HCT116 (cell line): ENCODE measurements at regions not wholly inside any gene's neighbourhood (a gene's known extent, or its start where the extent isn't known, plus 50 kb on each side); places are given as distances from the start of the nearest gene placed in this dataset.

ENCODE experiments used
- ATAC-seq: fragments of 200-7000 bp; cut with Tn5 transposase; 2 replicates; pipeline ENCODE4 v1.9.1; 2020; ENCODE audit warnings: mild to moderate bottlenecking, moderate library complexity
- BruUV-seq: library from RNA; stranded (reverse); fragments of 400-500 nt; replicated peaks from 2 replicates; lab custom pipeline; 2021; lab: Mats Ljungman, UMichigan
- CTCF ChIA-PET: fragments of 300-600 bp; sonication (Branson Sonifier 250); formaldehyde crosslinking; loops from one replicate; lab custom pipeline; 2021; ENCODE audit warnings: antibody characterized with exemption; lab: Charles Lee
- POLR2A ChIA-PET: fragments of 300-600, 350-600 bp; sonication (Branson Sonifier 250); formaldehyde crosslinking; loops from one replicate; lab custom pipeline; 2021; ENCODE audit warnings: antibody characterized with exemption; lab: Charles Lee
- RAD21 ChIA-PET, 2 experiments: fragments of 300-600 bp; sonication (Branson Sonifier 250); formaldehyde crosslinking; loops; one replicate each; lab custom pipeline; 2023; ENCODE audit warnings: low total read pairs in 2 of 2; ENCODE audit not compliant: uncharacterized antibody in 2 of 2, unreplicated experiment in 2 of 2, low non-redundant PET in 1 of 2; lab: Charles Lee
- DNase-seq: peaks from one replicate; pipeline ENCODE4 v3.0.0-alpha.2; 2010; ENCODE audit warnings: low read depth, low spot score
- H2AFZ ChIP-seq: fragments of 200-600 bp; shearing (Covaris generic), sonication (generic); 2 replicates; pipeline ENCODE4 v1.6.1; 2017; ENCODE audit warnings: low read depth, mixed run types, mixed read lengths, antibody characterized with exemption, low read length; ENCODE audit not compliant: poor library complexity, severe bottlenecking
- H3K27ac ChIP-seq: 2 replicates; pipeline ENCODE4 v1.5.1; 2012; ENCODE audit warnings: low read depth, low read length
- H3K27me3 ChIP-seq: fragments of 200-600 bp; sonication (generic); 2 replicates; pipeline ENCODE4 v1.6.1; 2016; ENCODE audit warnings: mixed run types, low read length, mixed read lengths; ENCODE audit not compliant: insufficient read depth
- H3K36me3 ChIP-seq, 2 experiments: fragments of 200-500 bp in 1 of 2; fragments of 200-600 bp in 1 of 2; sonication (Bioruptor generic) in 1 of 2; sonication (generic) in 1 of 2; 2 replicates each; pipeline versions ENCODE4 v1.5.1 to v1.6.1; 2014 to 2016; ENCODE audit warnings: low read length in 2 of 2, inconsistent platforms in 1 of 2, mixed read lengths in 1 of 2, mixed run types in 1 of 2; ENCODE audit not compliant: insufficient read depth in 2 of 2, control insufficient read depth in 1 of 2
- H3K4me1 ChIP-seq, 2 experiments: fragments of 200-600 bp in 1 of 2; sonication (generic) in 1 of 2; 2 replicates each; pipeline versions ENCODE4 v1.5.1 to v1.6.1; 2012 to 2017; ENCODE audit warnings: low read length in 2 of 2, inconsistent platforms in 1 of 2, mild to moderate bottlenecking in 1 of 2, mixed read lengths in 1 of 2, mixed run types in 1 of 2, moderate library complexity in 1 of 2; ENCODE audit not compliant: insufficient read depth in 2 of 2, control insufficient read depth in 1 of 2
- H3K4me2 ChIP-seq: fragments of 200-600 bp; sonication (generic); 2 replicates; pipeline ENCODE4 v1.6.1; 2017; ENCODE audit warnings: mixed run types, low read length, mixed read lengths
- H3K4me3 ChIP-seq, 2 experiments: fragments of 200-600 bp in 1 of 2; sonication (generic) in 1 of 2; replicated peaks in 1 of 2; 2 replicates each; pipeline ENCODE4 v1.5.1; 2011 to 2016; ENCODE audit warnings: low read length in 2 of 2, control low read depth in 1 of 2, low read depth in 1 of 2, mild to moderate bottlenecking in 1 of 2, mixed read lengths in 1 of 2, mixed run types in 1 of 2
- H3K79me2 ChIP-seq: fragments of 200-600 bp; sonication (generic); 2 replicates; pipeline ENCODE4 v1.6.1; 2017; ENCODE audit warnings: mild to moderate bottlenecking, mixed run types, low read length, moderate library complexity, mixed read lengths; ENCODE audit not compliant: insufficient read depth
- H3K9ac ChIP-seq: fragments of 200-600 bp; sonication (generic); 2 replicates; pipeline ENCODE4 v1.6.1; 2016; ENCODE audit warnings: low read length, mixed read lengths
- H3K9me2 ChIP-seq: fragments of 200-600 bp; sonication (generic), shearing (Covaris generic); 2 replicates; pipeline ENCODE4 v1.6.1; 2017; ENCODE audit warnings: mixed run types, mild to moderate bottlenecking, moderate library complexity; ENCODE audit not compliant: insufficient read depth
- H3K9me3 ChIP-seq, 2 experiments: fragments of 200-500 bp in 1 of 2; fragments of 200-600 bp in 1 of 2; sonication (Bioruptor generic) in 1 of 2; sonication (generic) in 1 of 2; 2 replicates each; pipeline ENCODE4 v1.6.1; 2014 to 2017; ENCODE audit warnings: low read length in 2 of 2, mixed read lengths in 2 of 2, inconsistent platforms in 1 of 2, low read depth in 1 of 2, mild to moderate bottlenecking in 1 of 2, mixed run types in 1 of 2, moderate library complexity in 1 of 2; ENCODE audit not compliant: control insufficient read depth in 1 of 2, insufficient read depth in 1 of 2
- H4K20me1 ChIP-seq: fragments of 200-600 bp; sonication (generic), shearing (Covaris generic); 2 replicates; pipeline ENCODE4 v1.6.1; 2017; ENCODE audit warnings: mixed run types, mild to moderate bottlenecking, moderate library complexity; ENCODE audit not compliant: insufficient read depth
- CEBPB ChIP-seq: IDR thresholded peaks from 2 replicates; pipeline ENCODE4 v1.6.1; 2012; ENCODE audit warnings: low read depth
- EGR1 ChIP-seq: IDR thresholded peaks from 2 replicates; pipeline ENCODE4 v1.6.1; 2012; ENCODE audit warnings: low read depth
- ELF1 ChIP-seq: IDR thresholded peaks from 2 replicates; pipeline ENCODE4 v1.6.1; 2012; ENCODE audit warnings: low read depth, borderline replicate concordance
- FOSL1 ChIP-seq: IDR thresholded peaks from 2 replicates; pipeline ENCODE4 v1.6.1; 2012; ENCODE audit warnings: low read depth
- JUND ChIP-seq: IDR thresholded peaks from 2 replicates; pipeline ENCODE4 v1.6.1; 2012
- POLR2A ChIP-seq: IDR thresholded peaks from 2 replicates; pipeline ENCODE4 v1.7.0; 2011; ENCODE audit warnings: borderline replicate concordance; ENCODE audit not compliant: insufficient read depth, insufficient read length; ENCODE audit errors: extremely low read depth
- POLR2AphosphoS5 ChIP-seq: IDR thresholded peaks from 2 replicates; pipeline ENCODE4 v1.6.1; 2011; ENCODE audit warnings: mild to moderate bottlenecking, low read depth, low read length, moderate library complexity
- SIN3A ChIP-seq: IDR thresholded peaks from 2 replicates; pipeline ENCODE4 v1.6.1; 2012; ENCODE audit warnings: low read depth
- SRF ChIP-seq: IDR thresholded peaks from 2 replicates; pipeline ENCODE4 v1.6.1; 2012; ENCODE audit warnings: low read depth
- TCF7L2 ChIP-seq: IDR thresholded peaks from 2 replicates; pipeline ENCODE4 v1.7.0; 2011; ENCODE audit warnings: borderline replicate concordance, inconsistent platforms; ENCODE audit not compliant: insufficient read depth, insufficient read length; ENCODE audit errors: extremely low read depth
- YY1 ChIP-seq: IDR thresholded peaks from 2 replicates; pipeline ENCODE4 v1.6.1; 2011; ENCODE audit warnings: low read length, low read depth, moderate library complexity, mild to moderate bottlenecking; ENCODE audit not compliant: insufficient replicate concordance; ENCODE audit errors: extremely low read depth
- intact Hi-C: fragments of 100-400 bp; cut with micrococcal nuclease; formaldehyde crosslinking; loops from 2 replicates; pipeline ENCODE4 v1.10.0; 2022
- TF ChIP-seq, protein P1 (sequence below): IDR thresholded peaks from 2 replicates; pipeline ENCODE4 v1.6.1; 2012
- TF ChIP-seq, protein P2 (sequence below): IDR thresholded peaks from 2 replicates; pipeline ENCODE4 v1.6.1; 2011; ENCODE audit warnings: mild to moderate bottlenecking, low read length, moderate library complexity; ENCODE audit not compliant: insufficient replicate concordance; ENCODE audit errors: extremely low read depth
- TF ChIP-seq, protein P3 (sequence below), 3 experiments: fragments of 200-600 bp in 1 of 3; sonication (generic) in 1 of 3; IDR thresholded peaks in 2 of 3; conservative IDR thresholded peaks in 1 of 3; 2 replicates each; pipeline ENCODE4 v1.5.1; 2012 to 2017; ENCODE audit warnings: low read depth in 2 of 3, low read length in 2 of 3, antibody characterized with exemption in 1 of 3, borderline replicate concordance in 1 of 3, control low read depth in 1 of 3, mild to moderate bottlenecking in 1 of 3, mixed read lengths in 1 of 3, mixed run types in 1 of 3, moderate library complexity in 1 of 3; ENCODE audit not compliant: insufficient read depth in 1 of 3
- TF ChIP-seq, protein P4 (sequence below): IDR thresholded peaks from 2 replicates; pipeline ENCODE4 v1.6.1; 2012

DNA sequence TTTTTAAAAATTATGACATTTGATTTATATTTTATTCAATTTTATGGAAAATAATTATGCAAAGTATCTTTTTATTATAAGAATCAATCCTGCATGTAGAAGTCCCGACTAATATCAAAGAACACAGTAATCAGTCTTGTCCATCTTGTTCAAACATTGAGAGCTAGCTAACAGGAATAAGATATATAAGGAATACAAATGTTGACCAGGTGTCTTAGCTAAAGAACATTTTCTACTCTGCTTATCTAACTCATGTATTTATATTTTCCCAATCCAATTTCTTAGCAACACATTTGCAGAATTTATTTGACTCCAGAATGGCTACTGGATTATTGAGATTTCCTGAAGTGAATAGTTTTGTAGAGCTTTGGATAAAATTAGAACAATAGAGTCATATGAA, 61.5 kb upstream of the NR3C2 start:
- Histone ChIP-seq H3K36me3 (no peaks in the 10 kb centered on the region), H3K4me2 (no peak overlapping the region), H3K79me2 (no peaks in the 10 kb centered on the region), H3K27me3 (no peaks in the 10 kb centered on the region), H3K4me3 (no peak overlapping the region), H3K9me2 (no peaks in the 10 kb centered on the region), H3K27ac (no peak overlapping the region), H2AFZ (no peak overlapping the region), H4K20me1 (no peaks in the 10 kb centered on the region), H3K4me1 (no peaks in the 10 kb centered on the region), H3K9ac (no peak overlapping the region), H3K9me3 (no peaks in the 10 kb centered on the region)
- CTCF ChIA-PET: no interaction called here
- no peak for ATAC-seq
- RAD21 ChIA-PET: no interaction called here
- no TSS peak for BruUV-seq
- TF ChIP-seq, protein P1, sequence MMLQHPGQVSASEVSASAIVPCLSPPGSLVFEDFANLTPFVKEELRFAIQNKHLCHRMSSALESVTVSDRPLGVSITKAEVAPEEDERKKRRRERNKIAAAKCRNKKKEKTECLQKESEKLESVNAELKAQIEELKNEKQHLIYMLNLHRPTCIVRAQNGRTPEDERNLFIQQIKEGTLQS: no peak
- TF ChIP-seq POLR2AphosphoS5 (no peak), TCF7L2 (no peak), EGR1 (no peak), SIN3A (no peak), JUND (no peak), CEBPB (no peak), POLR2A (no peak), FOSL1 (no peak), ELF1 (no peak), YY1 (no peak), SRF (no peak)
- TF ChIP-seq, protein P2, sequence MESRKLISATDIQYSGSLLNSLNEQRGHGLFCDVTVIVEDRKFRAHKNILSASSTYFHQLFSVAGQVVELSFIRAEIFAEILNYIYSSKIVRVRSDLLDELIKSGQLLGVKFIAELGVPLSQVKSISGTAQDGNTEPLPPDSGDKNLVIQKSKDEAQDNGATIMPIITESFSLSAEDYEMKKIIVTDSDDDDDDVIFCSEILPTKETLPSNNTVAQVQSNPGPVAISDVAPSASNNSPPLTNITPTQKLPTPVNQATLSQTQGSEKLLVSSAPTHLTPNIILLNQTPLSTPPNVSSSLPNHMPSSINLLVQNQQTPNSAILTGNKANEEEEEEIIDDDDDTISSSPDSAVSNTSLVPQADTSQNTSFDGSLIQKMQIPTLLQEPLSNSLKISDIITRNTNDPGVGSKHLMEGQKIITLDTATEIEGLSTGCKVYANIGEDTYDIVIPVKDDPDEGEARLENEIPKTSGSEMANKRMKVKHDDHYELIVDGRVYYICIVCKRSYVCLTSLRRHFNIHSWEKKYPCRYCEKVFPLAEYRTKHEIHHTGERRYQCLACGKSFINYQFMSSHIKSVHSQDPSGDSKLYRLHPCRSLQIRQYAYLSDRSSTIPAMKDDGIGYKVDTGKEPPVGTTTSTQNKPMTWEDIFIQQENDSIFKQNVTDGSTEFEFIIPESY: no peak
- TF ChIP-seq, protein P3, sequence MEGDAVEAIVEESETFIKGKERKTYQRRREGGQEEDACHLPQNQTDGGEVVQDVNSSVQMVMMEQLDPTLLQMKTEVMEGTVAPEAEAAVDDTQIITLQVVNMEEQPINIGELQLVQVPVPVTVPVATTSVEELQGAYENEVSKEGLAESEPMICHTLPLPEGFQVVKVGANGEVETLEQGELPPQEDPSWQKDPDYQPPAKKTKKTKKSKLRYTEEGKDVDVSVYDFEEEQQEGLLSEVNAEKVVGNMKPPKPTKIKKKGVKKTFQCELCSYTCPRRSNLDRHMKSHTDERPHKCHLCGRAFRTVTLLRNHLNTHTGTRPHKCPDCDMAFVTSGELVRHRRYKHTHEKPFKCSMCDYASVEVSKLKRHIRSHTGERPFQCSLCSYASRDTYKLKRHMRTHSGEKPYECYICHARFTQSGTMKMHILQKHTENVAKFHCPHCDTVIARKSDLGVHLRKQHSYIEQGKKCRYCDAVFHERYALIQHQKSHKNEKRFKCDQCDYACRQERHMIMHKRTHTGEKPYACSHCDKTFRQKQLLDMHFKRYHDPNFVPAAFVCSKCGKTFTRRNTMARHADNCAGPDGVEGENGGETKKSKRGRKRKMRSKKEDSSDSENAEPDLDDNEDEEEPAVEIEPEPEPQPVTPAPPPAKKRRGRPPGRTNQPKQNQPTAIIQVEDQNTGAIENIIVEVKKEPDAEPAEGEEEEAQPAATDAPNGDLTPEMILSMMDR (IDR thresholded peaks at IDR 0.05 in 2 of 3, conservative IDR thresholded peaks at IDR 0.05 in 1 of 3; ENCODE audit: borderline replicate concordance in 1 of 3, insufficient read depth in 1 of 3, low read depth in 2 of 3, low read length in 2 of 3): no peak
- TF ChIP-seq, protein P4, sequence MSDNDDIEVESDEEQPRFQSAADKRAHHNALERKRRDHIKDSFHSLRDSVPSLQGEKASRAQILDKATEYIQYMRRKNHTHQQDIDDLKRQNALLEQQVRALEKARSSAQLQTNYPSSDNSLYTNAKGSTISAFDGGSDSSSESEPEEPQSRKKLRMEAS: no peak
- intact Hi-C loops: no loop called here
- DNase-seq: no peak
- POLR2A ChIA-PET: no interaction called here
